Parathyroid adenoma (tissue), 2 donors: ENCODE measurements at regions not wholly inside any gene's neighbourhood (a gene's known extent, or its start where the extent isn't known, plus 50 kb on each side); places are given as distances from the start of the nearest gene placed in this dataset.

Source experiments
- H2AFZ ChIP-seq: fragments of 300-600 bp; sonication (generic); one replicate; pipeline ENCODE4 v1.7.0; 2017; ENCODE audit warnings: antibody characterized with exemption, mild to moderate bottlenecking
- H3K27ac ChIP-seq: fragments of 300-600 bp; sonication (generic); one replicate; pipeline ENCODE4 v1.7.0; 2017
- H3K27me3 ChIP-seq: fragments of 300-600 bp; sonication (generic); one replicate; pipeline ENCODE4 v1.7.0; 2017; ENCODE audit warnings: low read length; ENCODE audit not compliant: control insufficient read depth, insufficient read depth
- H3K36me3 ChIP-seq: fragments of 300-600 bp; sonication (generic); one replicate; pipeline ENCODE4 v1.7.0; 2017; ENCODE audit warnings: low read length; ENCODE audit not compliant: control insufficient read depth, insufficient read depth
- H3K4me1 ChIP-seq: fragments of 300-600 bp; sonication (generic); one replicate; pipeline ENCODE4 v1.7.0; 2017; ENCODE audit warnings: control low read depth
- H3K4me2 ChIP-seq: fragments of 300-600 bp; sonication (generic); one replicate; pipeline ENCODE4 v1.7.0; 2017; ENCODE audit warnings: low read length
- H3K4me3 ChIP-seq: fragments of 300-600 bp; sonication (generic); one replicate; pipeline ENCODE4 v1.7.0; 2017; ENCODE audit warnings: low read depth, low read length
- H3K79me2 ChIP-seq: fragments of 300-600 bp; sonication (generic); one replicate; pipeline ENCODE4 v1.7.0; 2017; ENCODE audit warnings: control low read depth
- H3K9ac ChIP-seq: fragments of 300-600 bp; sonication (generic); one replicate; pipeline ENCODE4 v1.7.0; 2017; ENCODE audit warnings: mild to moderate bottlenecking
- H3K9me3 ChIP-seq: fragments of 300-600 bp; sonication (generic); one replicate; pipeline ENCODE4 v1.7.0; 2017; ENCODE audit warnings: low read length; ENCODE audit not compliant: control insufficient read depth
- TF ChIP-seq, protein P1 (sequence below): fragments of 300-600 bp; sonication (generic); IDR thresholded peaks from one replicate; pipeline ENCODE4 v1.7.0; 2017; ENCODE audit warnings: antibody characterized with exemption, mild to moderate bottlenecking
- donor health status: primary hyperparathyroidism.

DNA sequence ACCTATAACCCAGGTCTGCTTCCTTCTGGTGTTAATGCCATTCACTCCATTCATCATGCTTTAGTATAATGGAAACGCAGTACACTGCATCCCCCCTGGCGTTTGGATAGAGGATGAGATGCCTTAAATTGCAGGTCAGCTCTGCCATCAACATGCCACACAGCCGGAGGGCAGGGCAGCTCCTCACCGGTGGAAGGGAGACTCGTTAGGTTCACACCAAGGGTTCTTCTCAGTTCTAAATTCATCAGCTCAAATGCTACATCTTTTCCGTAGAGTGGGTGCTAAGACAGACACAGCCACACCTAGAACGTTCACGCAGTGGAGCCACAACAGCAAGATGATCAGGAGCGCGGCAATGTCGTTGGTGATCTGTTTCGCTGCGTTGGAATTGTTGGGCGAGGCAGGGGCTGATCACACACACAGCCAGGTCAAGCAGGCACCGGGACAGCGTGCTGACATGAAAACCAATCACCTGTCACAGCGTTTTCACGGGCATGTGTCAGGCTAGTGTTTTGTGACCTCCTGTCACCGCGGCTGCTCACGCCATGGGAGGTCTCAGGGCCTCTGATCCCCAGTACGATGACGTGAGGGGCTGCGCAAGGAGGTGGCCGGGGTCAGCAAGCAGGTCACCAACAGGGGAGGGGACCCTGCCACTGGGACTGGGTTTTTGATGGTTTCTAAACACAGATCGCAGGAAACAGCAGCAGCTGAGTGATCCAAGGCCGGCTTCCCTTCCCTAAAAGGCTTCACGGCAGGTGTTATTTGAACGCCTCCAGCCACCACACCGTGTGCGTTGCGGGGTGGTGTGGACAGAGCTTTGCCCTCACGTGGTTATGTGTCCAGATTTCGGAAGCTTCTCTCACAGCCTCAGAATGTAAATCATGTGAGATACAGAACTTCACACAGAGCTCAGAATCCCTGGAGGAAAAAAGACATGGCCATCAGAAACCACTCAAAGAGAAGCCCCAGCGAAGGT, 94.3 kb upstream of the IRS2 start:
- Histone ChIP-seq H3K4me1 (no peaks in the 10 kb centered on the region), H2AFZ (no peak overlapping the region), H3K9me3 (no peaks in the 10 kb centered on the region), H3K27ac (no peak overlapping the region), H3K9ac (no peak overlapping the region), H3K79me2 (no peaks in the 10 kb centered on the region), H3K36me3 (no peaks in the 10 kb centered on the region), H3K4me2 (no peak overlapping the region), H3K27me3 (no peaks in the 10 kb centered on the region), H3K4me3 (no peak overlapping the region)
- TF ChIP-seq, protein P1, sequence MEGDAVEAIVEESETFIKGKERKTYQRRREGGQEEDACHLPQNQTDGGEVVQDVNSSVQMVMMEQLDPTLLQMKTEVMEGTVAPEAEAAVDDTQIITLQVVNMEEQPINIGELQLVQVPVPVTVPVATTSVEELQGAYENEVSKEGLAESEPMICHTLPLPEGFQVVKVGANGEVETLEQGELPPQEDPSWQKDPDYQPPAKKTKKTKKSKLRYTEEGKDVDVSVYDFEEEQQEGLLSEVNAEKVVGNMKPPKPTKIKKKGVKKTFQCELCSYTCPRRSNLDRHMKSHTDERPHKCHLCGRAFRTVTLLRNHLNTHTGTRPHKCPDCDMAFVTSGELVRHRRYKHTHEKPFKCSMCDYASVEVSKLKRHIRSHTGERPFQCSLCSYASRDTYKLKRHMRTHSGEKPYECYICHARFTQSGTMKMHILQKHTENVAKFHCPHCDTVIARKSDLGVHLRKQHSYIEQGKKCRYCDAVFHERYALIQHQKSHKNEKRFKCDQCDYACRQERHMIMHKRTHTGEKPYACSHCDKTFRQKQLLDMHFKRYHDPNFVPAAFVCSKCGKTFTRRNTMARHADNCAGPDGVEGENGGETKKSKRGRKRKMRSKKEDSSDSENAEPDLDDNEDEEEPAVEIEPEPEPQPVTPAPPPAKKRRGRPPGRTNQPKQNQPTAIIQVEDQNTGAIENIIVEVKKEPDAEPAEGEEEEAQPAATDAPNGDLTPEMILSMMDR, result no peak

DNA sequence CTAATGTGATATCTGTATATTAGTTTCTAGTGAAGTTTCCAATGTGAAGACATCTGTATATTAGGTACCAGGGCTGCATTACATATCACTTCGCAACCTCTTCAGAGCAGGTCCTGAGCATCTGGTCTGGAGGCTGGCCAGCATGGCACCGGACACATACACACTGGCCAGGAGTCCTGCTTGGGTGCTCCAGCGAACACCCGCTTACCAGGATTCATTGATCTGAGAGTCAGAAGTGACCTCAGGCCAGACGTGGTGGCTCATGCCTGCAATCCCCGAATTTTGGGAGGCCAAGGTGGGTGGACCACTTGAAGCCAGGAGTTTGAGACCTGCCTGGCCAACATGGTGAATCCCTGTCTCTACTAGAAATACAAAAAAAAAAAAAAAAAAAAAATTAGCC, 93.0 kb upstream of the IRS2 start:
- Histone ChIP-seq H3K79me2 (no peaks in the 10 kb centered on the region), H2AFZ (no peak overlapping the region), H3K4me3 (no peak overlapping the region), H3K9me3 (no peaks in the 10 kb centered on the region), H3K36me3 (no peaks in the 10 kb centered on the region), H3K27me3 (no peaks in the 10 kb centered on the region), H3K4me1 (no peaks in the 10 kb centered on the region), H3K4me2 (no peak overlapping the region), H3K9ac (no peak overlapping the region), H3K27ac (no peak overlapping the region)
- TF ChIP-seq, protein P1, result no peak

DNA sequence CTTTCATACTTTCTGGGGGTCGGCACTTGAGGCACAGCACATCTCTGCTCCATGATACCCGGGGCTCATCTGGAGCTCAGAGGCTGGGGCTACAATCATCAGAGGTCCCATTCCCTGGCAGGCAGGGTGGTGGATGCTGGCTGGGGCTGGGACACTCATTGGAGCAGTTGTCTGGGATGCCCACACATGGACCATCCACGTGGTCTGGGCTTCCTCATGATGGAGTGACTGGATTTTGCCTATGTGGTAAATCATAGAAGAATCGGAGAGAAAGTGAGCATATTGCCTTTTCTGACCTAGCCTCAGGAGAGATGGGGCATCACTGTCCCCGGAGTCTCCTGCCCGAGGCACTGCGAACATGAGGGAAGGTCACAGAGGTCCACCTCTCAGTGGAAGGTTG, 91.4 kb upstream of the IRS2 start:
- Histone ChIP-seq H3K9ac (no peak overlapping the region), H3K27me3 (no peaks in the 10 kb centered on the region), H3K79me2 (no peaks in the 10 kb centered on the region), H3K27ac (no peak overlapping the region), H3K36me3 (no peaks in the 10 kb centered on the region), H3K4me2 (no peak overlapping the region), H3K4me3 (no peak overlapping the region), H2AFZ (no peak overlapping the region), H3K9me3 (no peaks in the 10 kb centered on the region), H3K4me1 (no peaks in the 10 kb centered on the region)
- TF ChIP-seq, protein P1, result no peak

DNA sequence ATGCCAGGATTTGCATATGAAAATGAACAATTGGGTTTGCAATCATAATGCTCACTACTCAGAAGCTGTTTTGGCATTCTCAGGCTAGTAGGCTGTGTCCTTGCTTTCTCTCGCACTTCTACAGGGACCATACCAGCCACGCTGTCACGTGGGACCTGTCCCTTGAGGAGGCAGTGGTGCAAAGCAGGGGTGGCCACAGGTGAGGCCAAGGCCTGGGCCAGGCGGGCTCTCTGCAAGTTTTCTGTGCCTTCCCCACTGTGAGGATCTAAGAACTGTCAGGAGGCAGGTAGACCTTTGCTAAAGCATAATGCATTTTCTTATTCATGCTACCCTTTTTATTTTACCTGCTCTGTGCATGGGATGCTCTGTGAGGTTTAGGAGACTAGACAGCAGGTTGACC, 89.4 kb upstream of the IRS2 start:
- no peaks in the 10 kb centered on the region for H3K4me1 ChIP-seq

More for the DNA sequence above, 89.4 kb upstream of the IRS2 start:
- TF ChIP-seq, protein P1, result no peak
- Histone ChIP-seq H3K36me3 (no peaks in the 10 kb centered on the region), H3K79me2 (no peaks in the 10 kb centered on the region), H2AFZ (no peak overlapping the region), H3K9ac (no peak overlapping the region), H3K27ac (no peak overlapping the region), H3K27me3 (no peaks in the 10 kb centered on the region), H3K4me3 (no peak overlapping the region), H3K4me2 (no peak overlapping the region), H3K9me3 (no peaks in the 10 kb centered on the region)
